ENCODE measurements at regions not wholly inside any gene's neighbourhood (a gene's known extent, or its start where the extent isn't known, plus 50 kb on each side); places are given as distances from the start of the nearest gene placed in this dataset.
"Not testable (repeated sequence)": the region's sequence is repeated elsewhere in the genome, so short reads cannot be mapped to it uniquely, and the experiment has no call there.

DNA sequence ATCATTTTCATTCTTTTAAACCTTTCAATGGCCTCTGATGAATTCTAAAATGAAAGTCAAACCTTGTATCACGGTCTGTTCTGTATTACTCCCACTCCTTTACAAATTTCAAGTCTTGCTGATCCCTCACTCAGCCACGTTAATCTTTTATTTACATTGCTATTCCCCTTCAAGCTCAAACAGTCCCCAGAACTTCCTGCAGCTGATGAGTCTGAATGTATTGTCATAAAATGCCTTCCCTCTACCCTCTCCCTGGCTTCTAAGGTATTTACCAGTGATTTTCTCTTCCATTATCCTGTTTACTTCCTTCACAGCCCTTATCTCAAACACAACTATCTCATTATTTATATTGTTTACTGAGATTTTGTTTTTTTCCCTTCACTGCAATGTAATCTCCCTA is 562.3 kb upstream of the C9orf72 start:
- no peaks in the 10 kb centered on the region for H3K27me3 ChIP-seq (ENCODE audit: control insufficient read depth, insufficient read depth, low read length)
- no peak for DNase-seq (ENCODE audit: low read depth)
- H3K4me3 ChIP-seq (ENCODE audit: low read depth, low read length): no peak overlapping the region
- TF ChIP-seq, protein P1, sequence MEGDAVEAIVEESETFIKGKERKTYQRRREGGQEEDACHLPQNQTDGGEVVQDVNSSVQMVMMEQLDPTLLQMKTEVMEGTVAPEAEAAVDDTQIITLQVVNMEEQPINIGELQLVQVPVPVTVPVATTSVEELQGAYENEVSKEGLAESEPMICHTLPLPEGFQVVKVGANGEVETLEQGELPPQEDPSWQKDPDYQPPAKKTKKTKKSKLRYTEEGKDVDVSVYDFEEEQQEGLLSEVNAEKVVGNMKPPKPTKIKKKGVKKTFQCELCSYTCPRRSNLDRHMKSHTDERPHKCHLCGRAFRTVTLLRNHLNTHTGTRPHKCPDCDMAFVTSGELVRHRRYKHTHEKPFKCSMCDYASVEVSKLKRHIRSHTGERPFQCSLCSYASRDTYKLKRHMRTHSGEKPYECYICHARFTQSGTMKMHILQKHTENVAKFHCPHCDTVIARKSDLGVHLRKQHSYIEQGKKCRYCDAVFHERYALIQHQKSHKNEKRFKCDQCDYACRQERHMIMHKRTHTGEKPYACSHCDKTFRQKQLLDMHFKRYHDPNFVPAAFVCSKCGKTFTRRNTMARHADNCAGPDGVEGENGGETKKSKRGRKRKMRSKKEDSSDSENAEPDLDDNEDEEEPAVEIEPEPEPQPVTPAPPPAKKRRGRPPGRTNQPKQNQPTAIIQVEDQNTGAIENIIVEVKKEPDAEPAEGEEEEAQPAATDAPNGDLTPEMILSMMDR (IDR thresholded peaks at IDR 0.05; ENCODE audit: insufficient read depth, low read length, poor library complexity, severe bottlenecking): no peak
- H3K36me3 ChIP-seq (ENCODE audit: control insufficient read depth, insufficient read depth, low read length): no peaks in the 10 kb centered on the region

DNA sequence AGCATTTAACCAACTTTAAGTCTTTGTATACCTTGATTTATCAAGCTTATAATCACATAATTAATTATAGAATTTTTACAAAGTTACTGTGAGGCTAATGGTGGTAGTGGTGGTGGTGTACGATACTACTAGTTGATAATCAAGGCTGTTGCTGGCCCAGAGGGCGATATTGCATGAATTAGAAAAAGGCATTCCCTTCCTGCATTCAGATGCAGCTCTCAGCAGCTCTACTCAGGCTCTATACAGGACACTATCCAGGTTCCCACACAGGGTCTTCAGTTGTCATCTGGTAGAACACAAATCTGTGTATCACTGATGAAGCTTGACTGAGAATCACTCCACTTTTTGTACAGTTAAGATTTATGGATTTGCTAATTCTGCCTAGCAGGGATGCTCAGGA is 562.8 kb upstream of the C9orf72 start:
- TF ChIP-seq, protein P1 (IDR thresholded peaks at IDR 0.05; ENCODE audit: insufficient read depth, low read length, poor library complexity, severe bottlenecking): no peak
- Histone ChIP-seq H3K27me3 (ENCODE audit: control insufficient read depth, insufficient read depth, low read length) (no peaks in the 10 kb centered on the region), H3K4me3 (ENCODE audit: low read depth, low read length) (no peak overlapping the region), H3K36me3 (ENCODE audit: control insufficient read depth, insufficient read depth, low read length) (no peaks in the 10 kb centered on the region)
- no peak for DNase-seq (ENCODE audit: low read depth)

DNA sequence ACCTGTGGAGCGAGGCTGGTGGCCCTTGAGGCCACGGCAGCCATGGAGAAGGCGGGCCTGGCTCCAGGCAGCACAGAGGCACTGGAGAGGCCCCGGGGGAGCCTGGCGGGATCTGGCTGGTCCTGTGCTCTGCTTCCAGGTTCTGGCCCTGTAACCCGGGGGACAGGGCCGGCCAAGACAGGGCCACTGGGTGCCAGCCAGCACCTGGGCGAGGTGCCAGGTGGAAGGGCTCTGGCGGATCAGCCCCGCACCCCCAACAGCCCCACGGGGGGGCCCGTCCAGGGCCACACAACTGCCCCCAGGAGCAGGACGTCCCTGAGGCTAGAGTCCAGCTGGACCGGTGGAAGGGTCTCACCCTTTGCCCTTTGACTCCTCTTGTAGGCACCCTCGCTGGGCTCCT is 574.1 kb upstream of the C9orf72 start:
- DNase-seq (ENCODE audit: low read depth); H3K36me3 ChIP-seq (ENCODE audit: control insufficient read depth, insufficient read depth, low read length); H3K4me3 ChIP-seq (ENCODE audit: low read depth, low read length); H3K27me3 ChIP-seq (ENCODE audit: control insufficient read depth, insufficient read depth, low read length): not testable (repeated sequence)

DNA sequence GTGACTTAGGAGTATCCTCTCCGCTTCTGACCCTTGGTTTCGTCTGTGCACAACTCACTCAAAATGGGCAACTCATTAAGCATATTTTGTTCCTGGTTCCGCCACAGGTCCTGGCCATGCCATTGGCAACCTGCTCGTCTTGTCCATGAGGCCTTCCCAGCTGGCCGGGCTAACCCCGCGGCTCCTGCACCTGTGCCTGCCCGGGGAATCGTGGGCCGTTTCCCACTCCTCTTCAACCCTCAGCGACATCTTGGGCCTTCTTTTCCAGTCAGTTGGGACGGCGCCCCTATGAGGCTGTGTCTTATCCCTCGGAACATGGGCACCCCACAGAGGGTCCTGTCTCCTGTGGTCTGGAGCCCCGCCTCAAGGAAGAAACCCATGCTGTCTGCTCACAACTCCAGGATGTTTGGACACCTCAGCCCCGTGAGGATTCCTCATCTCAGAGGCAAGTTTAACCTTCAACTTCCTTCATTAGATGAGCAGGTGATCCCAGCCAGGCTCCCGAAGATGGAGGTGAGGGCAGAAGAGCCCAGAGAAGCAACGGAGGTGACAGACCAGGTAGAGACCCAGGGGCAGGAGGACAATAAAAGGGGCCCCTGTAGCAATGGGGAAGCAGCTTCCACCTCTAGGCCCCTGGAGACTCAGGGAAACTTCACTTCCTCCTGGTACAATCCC is 574.8 kb upstream of the C9orf72 start:
- H3K4me3 ChIP-seq (ENCODE audit: low read depth, low read length); H3K36me3 ChIP-seq (ENCODE audit: control insufficient read depth, insufficient read depth, low read length); H3K27me3 ChIP-seq (ENCODE audit: control insufficient read depth, insufficient read depth, low read length); DNase-seq (ENCODE audit: low read depth): not testable (repeated sequence)

DNA sequence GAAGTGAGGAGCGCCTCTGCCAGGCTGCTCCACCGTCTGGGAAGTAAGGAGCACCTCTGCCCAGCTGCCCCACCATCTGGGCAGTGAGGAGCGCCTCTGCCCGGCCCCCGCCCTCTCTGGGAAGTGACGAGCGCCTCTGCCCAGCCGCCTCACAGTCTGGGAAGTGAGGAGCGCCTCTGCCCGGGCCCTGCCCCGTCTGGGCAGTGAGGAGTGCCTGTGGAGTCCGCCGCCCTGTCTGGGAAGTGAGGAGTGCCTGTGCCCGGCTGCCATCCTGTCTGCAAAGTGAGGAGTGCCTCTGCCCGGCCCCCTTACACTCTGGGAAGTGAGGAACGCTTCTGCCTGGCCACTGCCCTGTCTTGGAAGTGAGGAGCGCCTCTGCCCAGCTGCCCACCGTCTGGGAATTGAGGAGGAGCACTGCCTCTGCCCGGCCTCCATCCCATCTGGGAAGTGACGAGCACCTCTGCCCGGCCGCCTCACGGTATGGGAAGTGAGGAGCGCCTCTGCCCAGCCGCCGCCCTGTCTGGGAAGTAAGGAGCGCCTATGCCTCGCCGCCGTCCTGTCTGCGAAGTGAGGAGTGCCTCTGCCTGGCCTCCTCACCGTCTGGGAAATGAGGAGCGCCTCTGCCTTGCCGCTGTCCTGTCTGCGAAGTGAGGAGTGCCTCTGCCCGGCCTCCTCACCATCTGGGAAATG is 576.2 kb upstream of the C9orf72 start:
- H3K36me3 ChIP-seq (ENCODE audit: control insufficient read depth, insufficient read depth, low read length); DNase-seq (ENCODE audit: low read depth): not testable (repeated sequence)

DNA sequence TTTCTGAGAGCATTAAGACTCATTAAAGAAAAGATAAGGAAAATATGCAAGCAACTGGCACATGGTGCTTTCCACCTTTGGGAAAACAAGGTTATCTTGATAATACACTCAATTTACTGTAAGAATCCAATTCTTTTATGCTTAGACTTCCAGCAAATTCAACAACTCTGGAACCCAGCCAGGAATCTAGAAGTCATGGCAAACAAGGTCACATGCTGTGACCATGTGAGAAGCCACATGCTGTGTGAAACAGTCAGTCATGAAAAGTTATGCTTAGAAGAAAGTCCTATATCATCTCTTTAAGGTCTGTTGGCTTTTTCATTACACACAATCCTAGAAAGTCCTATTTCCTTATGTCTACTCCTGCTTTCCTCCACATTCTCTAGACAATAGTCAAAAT is 581.8 kb upstream of the C9orf72 start:
- no peaks in the 10 kb centered on the region for H3K36me3 ChIP-seq (ENCODE audit: control insufficient read depth, insufficient read depth, low read length)
- H3K27me3 ChIP-seq (ENCODE audit: control insufficient read depth, insufficient read depth, low read length): no peaks in the 10 kb centered on the region
- H3K4me3 ChIP-seq (ENCODE audit: low read depth, low read length): no peak overlapping the region
- DNase-seq (ENCODE audit: low read depth): no peak
- TF ChIP-seq, protein P1 (IDR thresholded peaks at IDR 0.05; ENCODE audit: insufficient read depth, low read length, poor library complexity, severe bottlenecking): no peak

More for the DNA sequence above, 576.2 kb upstream of the C9orf72 start:
- not testable (repeated sequence) for H3K4me3 ChIP-seq (ENCODE audit: low read depth, low read length); H3K27me3 ChIP-seq (ENCODE audit: control insufficient read depth, insufficient read depth, low read length)

DNA sequence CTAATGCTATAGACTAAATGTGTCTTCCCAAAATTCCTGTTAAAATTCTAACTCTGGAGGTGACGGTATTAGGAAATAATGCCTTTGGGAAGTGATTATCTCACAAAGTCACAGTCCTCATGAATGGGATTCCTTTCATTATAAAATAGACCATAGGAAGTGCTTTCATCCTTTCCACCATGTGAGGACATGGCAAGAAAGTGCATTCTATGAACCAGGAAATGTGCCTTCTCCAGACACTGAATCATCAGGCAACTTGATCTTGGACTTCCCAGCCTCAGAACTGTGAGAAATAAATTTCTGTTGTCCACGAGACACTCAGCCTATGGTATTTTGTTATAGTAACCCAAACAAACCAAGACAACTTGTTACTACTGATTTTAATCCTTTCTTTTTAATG is 582.4 kb upstream of the C9orf72 start:
- no peaks in the 10 kb centered on the region for H3K36me3 ChIP-seq (ENCODE audit: control insufficient read depth, insufficient read depth, low read length)
- no peak overlapping the region for H3K4me3 ChIP-seq (ENCODE audit: low read depth, low read length)
- no peaks in the 10 kb centered on the region for H3K27me3 ChIP-seq (ENCODE audit: control insufficient read depth, insufficient read depth, low read length)
- DNase-seq (ENCODE audit: low read depth): no peak
- TF ChIP-seq, protein P1 (IDR thresholded peaks at IDR 0.05; ENCODE audit: insufficient read depth, low read length, poor library complexity, severe bottlenecking): no peak

Data from kidney epithelial cell (primary cell).